ENCODE measurements at regions not wholly inside any gene's neighbourhood (a gene's known extent, or its start where the extent isn't known, plus 50 kb on each side); places are given as distances from the start of the nearest gene placed in this dataset.

DNA sequence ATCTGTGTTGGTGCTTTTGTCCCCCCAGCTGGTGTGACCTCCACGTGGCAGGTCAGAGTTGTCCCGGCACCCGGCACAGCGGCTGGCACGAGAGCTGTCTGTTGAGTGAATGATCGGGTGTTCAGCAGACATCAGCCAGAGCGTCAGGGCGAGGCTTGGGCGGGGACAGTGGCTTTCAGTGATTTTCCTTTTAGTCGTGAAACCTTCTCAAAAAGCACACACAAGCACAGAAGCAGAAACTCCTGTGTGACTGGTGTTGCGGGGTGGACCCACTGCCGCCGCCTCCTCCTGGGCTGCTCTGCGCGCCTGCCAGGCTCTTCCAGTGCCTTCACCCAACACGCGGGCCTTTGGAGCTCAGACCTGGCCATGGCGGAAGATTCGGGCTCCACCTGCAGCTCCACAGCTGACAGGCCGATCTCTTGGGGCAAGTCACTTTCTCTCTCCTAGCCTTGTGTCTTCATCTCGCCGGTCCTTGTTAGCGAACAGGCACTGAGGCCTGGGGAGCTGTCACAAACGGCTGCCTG is 51.4 kb upstream of the HGFAC start:
- TF ChIP-seq, protein P1, sequence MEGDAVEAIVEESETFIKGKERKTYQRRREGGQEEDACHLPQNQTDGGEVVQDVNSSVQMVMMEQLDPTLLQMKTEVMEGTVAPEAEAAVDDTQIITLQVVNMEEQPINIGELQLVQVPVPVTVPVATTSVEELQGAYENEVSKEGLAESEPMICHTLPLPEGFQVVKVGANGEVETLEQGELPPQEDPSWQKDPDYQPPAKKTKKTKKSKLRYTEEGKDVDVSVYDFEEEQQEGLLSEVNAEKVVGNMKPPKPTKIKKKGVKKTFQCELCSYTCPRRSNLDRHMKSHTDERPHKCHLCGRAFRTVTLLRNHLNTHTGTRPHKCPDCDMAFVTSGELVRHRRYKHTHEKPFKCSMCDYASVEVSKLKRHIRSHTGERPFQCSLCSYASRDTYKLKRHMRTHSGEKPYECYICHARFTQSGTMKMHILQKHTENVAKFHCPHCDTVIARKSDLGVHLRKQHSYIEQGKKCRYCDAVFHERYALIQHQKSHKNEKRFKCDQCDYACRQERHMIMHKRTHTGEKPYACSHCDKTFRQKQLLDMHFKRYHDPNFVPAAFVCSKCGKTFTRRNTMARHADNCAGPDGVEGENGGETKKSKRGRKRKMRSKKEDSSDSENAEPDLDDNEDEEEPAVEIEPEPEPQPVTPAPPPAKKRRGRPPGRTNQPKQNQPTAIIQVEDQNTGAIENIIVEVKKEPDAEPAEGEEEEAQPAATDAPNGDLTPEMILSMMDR (IDR thresholded peaks at IDR 0.05), result no peak
- TF ChIP-seq POLR2A (IDR thresholded peaks at IDR 0.05), result no peak
- Histone ChIP-seq H3K27ac (peak overlapping the region in 1 of 12 donors; percentile 97), H3K36me3 (no peaks in the 10 kb centered on the region), H3K27me3 (no peaks in the 10 kb centered on the region), H3K4me1 (peaks cover 0 to 50% (median 31%) of the 10 kb centered on the region in 12 donors), H3K9me3 (no peaks in the 10 kb centered on the region), H3K4me3 (no peak overlapping the region)
- intact Hi-C loops (cut with DNase I), result no loop called here
- DNase-seq (peak in 1 of 5 donors; percentile 49), ATAC-seq (no peak)
- 91 to 93% (median 92%) methylated on average over 21 to 24 of the region's 24 CpGs for WGBS, 4 donors

DNA sequence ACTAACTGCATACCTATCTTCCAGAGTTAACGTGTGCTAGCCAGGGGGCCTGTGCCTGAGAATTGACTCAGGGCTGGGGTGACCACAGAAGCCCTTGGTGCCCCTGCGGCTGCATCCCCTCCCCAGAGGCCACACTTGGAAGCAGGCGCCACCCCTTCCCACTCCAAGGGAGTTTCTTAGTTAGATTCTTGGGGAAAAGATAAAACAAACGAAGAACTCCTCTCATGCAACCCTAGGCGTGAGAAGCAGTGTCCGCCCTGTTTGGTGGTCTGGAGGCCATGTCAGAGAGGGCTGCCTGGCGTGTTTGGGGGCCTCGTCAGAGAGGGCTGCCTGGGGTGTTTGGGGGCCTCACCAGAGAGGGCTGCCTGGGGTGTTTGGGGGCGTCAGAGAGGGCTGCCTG is 50.3 kb upstream of the HGFAC start:
- DNase-seq (no peak), ATAC-seq (no peak)
- WGBS, 4 donors, result 93 to 97% (median 95%) methylated on average over 9 of the region's 9 CpGs
- Histone ChIP-seq H3K27ac (no peak overlapping the region), H3K27me3 (no peaks in the 10 kb centered on the region), H3K4me3 (no peak overlapping the region), H3K36me3 (no peaks in the 10 kb centered on the region), H3K9me3 (peaks cover 0 to 7% (median 0%) of the 10 kb centered on the region in 12 donors), H3K4me1 (peaks cover 0 to 39% (median 23%) of the 10 kb centered on the region in 12 donors)
- TF ChIP-seq, protein P1 (IDR thresholded peaks at IDR 0.05), result no peak
- no peak for TF ChIP-seq POLR2A (IDR thresholded peaks at IDR 0.05)
- intact Hi-C loops (cut with DNase I), result no loop called here

Measured in heart left ventricle (tissue), 16 donors.